HG03064 (cell line): ENCODE measurements at regions not wholly inside any gene's neighbourhood (a gene's known extent, or its start where the extent isn't known, plus 50 kb on each side); places are given as distances from the start of the nearest gene placed in this dataset.
A peak's percentile ranks its signal among the peaks of the same experiment; 100 is the strongest.
"Not testable (repeated sequence)": the region's sequence is repeated elsewhere in the genome, so short reads cannot be mapped to it uniquely, and the experiment has no call there.

Source experiments
- ATAC-seq: cut with Tn5 transposase; IDR thresholded peaks from one replicate; pipeline ENCODE4 v1.9.1; 2021; ENCODE audit warnings: low read depth; ENCODE audit not compliant: unreplicated experiment

- ATAC-seq: no peak
Observed at GRCh38 chr12:115378291-115378690, 694.3 kb upstream of the TBX3 start.

GRCh38 chr12:115377779-115378178 is 693.8 kb upstream of the TBX3 start:
- no peak for ATAC-seq

GRCh38 chr12:115377230-115377629 is 693.3 kb upstream of the TBX3 start:
- no peak for ATAC-seq

- ATAC-seq: peak; percentile 95
Observed at GRCh38 chr12:115375186-115375991, 691.4 kb upstream of the TBX3 start.

- ATAC-seq: peak; percentile 8
Observed at GRCh38 chr12:115374480-115375185, 690.7 kb upstream of the TBX3 start.

- no peak for ATAC-seq
Observed at GRCh38 chr12:115371711-115372110, 687.7 kb upstream of the TBX3 start.

GRCh38 chr12:115370650-115371049 is 686.7 kb upstream of the TBX3 start:
- no peak for ATAC-seq

GRCh38 chr12:115370207-115370606 is 686.2 kb upstream of the TBX3 start:
- no peak for ATAC-seq

- not testable (repeated sequence) for ATAC-seq
Observed at GRCh38 chr12:115366277-115366676, 682.3 kb upstream of the TBX3 start.

- not testable (repeated sequence) for ATAC-seq
Observed at GRCh38 chr12:115365765-115366164, 681.8 kb upstream of the TBX3 start.

GRCh38 chr12:115364921-115365320 is 680.9 kb upstream of the TBX3 start:
- ATAC-seq: no peak

- ATAC-seq: no peak
Observed at GRCh38 chr12:115362339-115362976, 678.5 kb upstream of the TBX3 start.

- no peak for ATAC-seq
Observed at GRCh38 chr12:115357681-115358080, 673.7 kb upstream of the TBX3 start.

- ATAC-seq: no peak
Observed at GRCh38 chr12:115355301-115355700, 671.3 kb upstream of the TBX3 start.

- ATAC-seq: no peak
Observed at GRCh38 chr12:115354007-115354890, 670.3 kb upstream of the TBX3 start.

GRCh38 chr12:115353467-115353866 is 669.5 kb upstream of the TBX3 start:
- no peak for ATAC-seq

GRCh38 chr12:115351514-115352077 is 667.6 kb upstream of the TBX3 start:
- ATAC-seq: no peak

GRCh38 chr12:115349711-115350110 is 665.7 kb upstream of the TBX3 start:
- no peak for ATAC-seq

GRCh38 chr12:115348301-115348700 is 664.3 kb upstream of the TBX3 start:
- ATAC-seq: no peak

- ATAC-seq: no peak
Observed at GRCh38 chr12:115343601-115344000, 659.6 kb upstream of the TBX3 start.
